GM19395 (cell line): ENCODE measurements at regions not wholly inside any gene's neighbourhood (a gene's known extent, or its start where the extent isn't known, plus 50 kb on each side); places are given as distances from the start of the nearest gene placed in this dataset.

Experiments used
- ATAC-seq: cut with Tn5 transposase; IDR thresholded peaks from one replicate; pipeline ENCODE4 v1.9.1; 2021; ENCODE audit warnings: mild to moderate bottlenecking, moderate library complexity; ENCODE audit not compliant: unreplicated experiment

GRCh38 chr5:174356536-174356935 is 311.0 kb downstream of the NSG2 start:
- ATAC-seq, result no peak

DNA sequence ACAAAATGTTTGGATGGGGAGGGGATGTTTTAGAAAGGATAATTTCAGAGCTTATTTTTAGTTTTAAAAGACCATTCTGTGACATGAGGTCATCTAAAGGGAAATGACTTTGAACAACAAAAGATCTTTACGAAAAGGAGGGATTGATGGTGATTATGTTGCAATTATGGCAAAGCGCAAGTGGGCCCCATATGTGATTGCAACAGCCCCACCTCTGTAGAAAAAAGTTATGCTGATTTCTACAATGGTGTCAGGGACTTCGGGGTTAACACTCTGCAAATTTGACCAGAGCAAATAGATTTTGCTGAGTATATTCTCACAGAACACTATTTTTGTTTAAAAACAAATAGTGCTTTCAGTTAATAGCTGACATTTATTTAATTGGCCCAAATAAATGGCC is 312.8 kb downstream of the NSG2 start:
- ATAC-seq, result no peak

DNA sequence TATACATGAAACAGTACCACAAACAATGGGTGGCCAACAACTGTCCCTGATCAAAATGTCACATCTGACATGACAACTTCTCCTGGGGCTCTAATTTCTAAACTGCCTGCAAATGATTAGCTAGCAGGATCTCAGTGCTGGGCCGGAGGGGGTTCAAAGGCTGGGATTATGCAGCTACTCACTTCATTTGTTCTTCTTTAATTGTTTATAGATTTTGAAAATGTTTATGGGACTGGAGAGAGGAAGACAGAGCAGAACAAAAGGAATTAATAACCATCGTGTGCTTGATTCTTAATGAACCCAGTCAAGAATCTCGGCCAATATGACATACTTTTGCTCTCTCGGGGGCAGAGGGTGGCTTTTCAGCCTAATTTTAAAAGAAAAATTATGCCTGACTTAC is 313.6 kb downstream of the NSG2 start:
- ATAC-seq, result no peak

GRCh38 chr5:174362514-174362913 is 317.0 kb downstream of the NSG2 start:
- no peak for ATAC-seq

GRCh38 chr5:174363934-174364333 is 318.4 kb downstream of the NSG2 start:
- ATAC-seq, result no peak

DNA sequence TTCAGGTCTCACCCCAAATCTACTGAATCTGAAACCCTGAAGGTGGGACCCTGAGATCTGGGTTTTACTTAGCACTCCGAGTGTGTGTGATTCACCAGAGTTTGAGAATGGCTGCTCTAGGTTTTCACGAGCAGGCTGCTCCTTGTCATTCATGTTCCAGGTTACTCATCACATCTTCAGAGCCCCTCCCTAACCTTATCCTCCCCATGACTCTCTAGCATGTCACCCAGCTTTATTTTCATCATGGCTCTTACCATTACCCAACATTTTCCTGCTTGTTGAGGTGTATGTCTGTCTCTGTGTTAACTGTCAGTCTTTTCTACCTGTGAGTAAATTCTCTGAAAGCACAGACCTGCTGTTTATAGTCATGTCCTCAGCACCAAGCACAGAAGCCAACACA is 319.2 kb downstream of the NSG2 start:
- ATAC-seq, result no peak

DNA sequence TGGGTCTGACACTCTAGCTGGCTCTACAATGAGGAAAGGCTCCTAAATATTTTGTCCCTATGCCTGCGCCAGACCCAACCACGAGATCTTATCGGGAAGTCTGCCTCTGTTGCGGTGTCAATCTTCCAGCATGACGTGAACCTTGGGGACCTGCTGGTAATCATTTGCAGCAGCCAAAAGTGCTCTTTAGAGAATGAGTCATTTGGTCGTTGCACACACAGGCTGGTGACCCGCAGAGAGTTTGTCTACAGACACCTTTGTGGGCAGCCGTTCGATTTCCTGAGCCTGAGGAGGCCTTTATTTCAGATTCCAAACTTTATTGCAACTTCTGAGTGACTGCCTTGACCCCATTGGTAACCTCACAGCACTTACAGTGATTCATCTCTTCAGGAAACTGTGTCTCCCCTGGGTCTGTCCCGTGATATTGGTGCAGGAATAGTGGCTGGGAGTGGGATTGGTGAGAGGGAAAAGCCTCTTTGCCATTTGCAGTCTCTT is 326.1 kb downstream of the NSG2 start:
- no peak for ATAC-seq

DNA sequence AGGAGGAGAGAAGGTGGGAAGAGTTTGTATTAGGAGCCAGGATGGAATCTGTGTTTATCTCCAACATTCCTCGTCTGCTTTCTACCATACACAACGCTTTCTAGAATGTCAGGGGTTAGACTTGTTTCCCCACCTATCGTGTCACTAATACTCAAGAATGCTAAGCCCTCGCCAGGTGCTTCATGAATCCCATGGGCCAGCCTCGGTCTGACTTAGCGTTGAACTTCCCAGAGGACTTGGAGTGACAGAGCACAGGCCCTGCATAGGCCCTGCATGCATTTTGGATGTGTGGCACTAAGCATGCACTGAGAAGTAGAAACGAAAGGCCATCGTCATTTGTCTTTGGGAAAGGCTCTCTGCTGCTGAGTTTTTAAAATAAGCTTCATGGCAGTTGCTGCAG is 328.7 kb downstream of the NSG2 start:
- ATAC-seq, result no peak

DNA sequence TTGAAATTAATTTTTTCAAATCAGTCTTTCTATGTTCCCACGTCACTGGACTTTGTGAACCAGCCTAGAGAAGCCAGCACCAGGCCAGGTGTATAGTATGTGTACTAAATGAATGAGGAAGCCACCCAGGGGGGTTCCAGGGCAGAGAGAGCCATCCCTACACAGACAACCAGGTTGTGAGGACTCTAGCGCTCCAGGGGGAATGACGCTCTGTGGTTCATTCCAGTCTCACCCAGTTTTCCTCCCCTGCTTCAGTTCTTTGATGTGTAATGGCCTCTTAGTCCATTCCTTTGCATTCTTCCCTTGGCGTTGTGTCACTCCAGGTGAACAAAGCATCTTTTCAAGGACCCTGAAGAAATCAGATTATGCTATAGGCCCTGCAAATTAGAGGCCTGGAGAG is 330.6 kb downstream of the NSG2 start:
- no peak for ATAC-seq

GRCh38 chr5:174376726-174377373 is 331.3 kb downstream of the NSG2 start:
- no peak for ATAC-seq

DNA sequence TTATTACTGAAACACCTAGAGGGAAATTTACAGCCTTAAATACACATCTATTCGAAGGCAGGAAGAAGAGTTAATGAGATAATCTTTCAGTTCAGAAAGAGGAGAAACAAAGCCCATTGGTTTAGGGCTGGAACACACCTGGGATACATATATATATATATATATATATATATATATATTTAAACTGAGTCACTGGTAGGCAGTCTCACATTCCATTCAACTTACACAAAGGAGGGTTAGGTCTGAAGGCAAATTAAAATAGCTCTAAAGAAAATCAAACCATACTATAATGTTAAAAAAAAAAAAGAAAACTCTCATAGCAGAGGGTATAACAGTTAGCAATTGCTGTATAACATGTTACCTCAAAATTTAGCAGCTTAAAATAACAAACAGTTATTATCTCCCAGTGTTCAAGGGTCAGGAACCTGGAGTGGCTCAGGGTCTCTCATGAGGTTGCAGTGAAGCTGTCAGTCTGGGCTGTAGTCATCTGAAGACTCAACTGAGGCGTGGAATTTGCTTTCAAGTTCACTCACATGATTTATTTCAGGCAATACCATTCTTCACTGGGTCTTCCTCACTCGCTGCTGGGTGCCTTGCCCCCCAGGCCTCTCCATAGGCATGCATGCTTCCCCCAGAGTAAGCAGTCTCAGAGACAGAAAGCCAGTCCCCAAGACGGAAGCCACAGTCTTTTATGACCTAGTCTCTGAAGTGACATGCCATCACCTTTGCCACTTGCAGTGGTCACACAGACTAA is 332.8 kb downstream of the NSG2 start:
- no peak for ATAC-seq

DNA sequence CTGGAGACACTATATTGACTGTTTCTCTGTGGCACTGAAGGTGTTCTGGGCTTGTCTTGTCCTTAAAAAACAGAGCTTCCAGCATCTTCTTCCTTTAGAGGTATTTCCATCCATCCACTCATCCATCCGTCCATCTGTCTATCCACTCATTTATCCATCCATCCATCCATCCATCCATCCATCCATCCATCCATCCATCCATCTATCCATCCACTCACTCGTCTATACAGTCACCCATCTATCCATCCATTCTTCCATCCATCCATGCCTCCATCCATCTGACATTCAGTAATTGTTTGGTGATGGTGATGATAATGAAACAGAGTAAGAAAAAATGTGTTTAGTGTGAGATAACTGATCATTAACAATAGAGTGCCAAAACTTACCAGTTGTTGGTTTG is 334.8 kb downstream of the NSG2 start:
- ATAC-seq, result no peak

- ATAC-seq, result no peak
These were observed 335.7 kb downstream of the NSG2 start for GRCh38 chr5:174381241-174381640.

- ATAC-seq, result no peak
These were observed 338.0 kb downstream of the NSG2 start for GRCh38 chr5:174383210-174384167.

DNA sequence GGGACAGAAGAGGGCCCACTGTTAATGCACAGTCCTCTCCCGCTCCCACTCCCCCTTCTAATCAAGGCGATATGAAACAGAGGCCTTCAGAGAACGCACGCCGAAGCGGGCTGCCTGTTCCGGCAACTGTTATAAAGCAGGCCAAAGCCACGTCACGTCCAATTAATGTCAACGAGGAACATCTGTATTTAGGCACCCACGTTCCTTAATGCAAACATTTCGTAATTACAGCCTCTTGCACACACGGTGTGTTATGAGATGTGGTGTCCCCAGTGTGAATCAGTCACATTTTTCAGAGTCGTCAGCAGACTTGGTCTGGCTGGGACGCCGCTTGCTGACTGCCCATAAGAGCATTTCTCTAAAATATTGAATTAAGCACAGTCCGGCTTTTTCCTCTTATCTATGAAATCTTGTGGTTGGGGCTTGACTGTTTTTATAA is 339.0 kb downstream of the NSG2 start:
- ATAC-seq, result no peak

DNA sequence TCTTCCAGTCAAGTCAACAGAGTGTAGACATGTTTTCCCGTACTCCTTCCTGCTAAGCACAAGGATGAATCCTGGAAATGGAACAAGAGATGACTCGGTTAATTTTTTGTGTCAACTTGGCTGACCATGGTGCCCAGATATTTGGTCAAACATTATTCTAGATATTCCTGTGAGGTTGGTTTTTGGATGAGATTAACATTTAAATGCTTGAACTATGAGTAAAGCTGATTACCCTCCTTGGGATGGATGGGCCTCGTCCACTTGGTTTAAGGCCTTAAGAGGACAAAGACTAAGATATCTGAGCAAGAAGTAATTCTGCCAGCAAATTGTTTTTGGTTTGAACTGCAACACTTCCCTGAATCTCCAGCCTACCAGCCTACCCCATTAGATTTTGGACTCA is 338.1 kb upstream of the MSX2 start:
- ATAC-seq, result no peak

DNA sequence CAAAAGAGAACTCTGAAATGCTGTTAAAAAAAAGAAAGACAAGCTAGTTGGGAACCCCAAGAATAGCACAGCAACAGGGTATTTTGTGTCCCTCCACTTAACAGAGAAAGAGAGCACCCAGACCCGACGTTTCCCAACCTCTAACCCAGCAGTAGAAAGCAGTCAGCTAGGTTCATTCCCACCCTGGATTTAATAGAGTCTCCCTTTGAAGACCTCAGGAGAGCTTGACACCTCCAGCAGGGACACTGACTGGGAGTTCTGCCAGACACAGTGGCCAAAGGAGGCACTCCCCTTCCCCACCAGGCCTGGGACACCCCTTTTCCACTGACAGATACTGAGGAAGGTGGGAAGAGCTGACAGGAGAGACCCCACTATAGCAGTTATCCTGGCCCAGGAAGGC is 337.5 kb upstream of the MSX2 start:
- no peak for ATAC-seq

GRCh38 chr5:174387448-174387847 is 336.9 kb upstream of the MSX2 start:
- no peak for ATAC-seq

DNA sequence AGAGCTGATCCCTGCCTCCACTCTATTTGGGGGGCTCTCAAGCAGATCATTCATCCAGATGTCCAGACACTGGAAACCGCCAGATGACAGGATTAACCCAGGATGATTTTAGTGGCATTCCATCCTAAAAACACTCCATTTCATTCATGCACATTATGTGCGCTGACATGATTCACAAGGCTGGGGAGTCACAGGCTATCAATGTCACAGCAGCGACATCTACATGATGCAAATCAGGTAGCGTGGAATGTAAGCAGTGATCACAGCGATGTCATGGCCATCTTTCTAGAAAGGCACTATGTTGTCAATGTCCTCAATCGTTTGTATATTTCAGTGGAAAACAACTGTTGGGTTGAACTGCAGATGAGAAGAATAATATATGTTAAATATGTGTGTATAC is 331.5 kb upstream of the MSX2 start:
- no peak for ATAC-seq

GRCh38 chr5:174396541-174396940 is 327.8 kb upstream of the MSX2 start:
- ATAC-seq, result no peak

DNA sequence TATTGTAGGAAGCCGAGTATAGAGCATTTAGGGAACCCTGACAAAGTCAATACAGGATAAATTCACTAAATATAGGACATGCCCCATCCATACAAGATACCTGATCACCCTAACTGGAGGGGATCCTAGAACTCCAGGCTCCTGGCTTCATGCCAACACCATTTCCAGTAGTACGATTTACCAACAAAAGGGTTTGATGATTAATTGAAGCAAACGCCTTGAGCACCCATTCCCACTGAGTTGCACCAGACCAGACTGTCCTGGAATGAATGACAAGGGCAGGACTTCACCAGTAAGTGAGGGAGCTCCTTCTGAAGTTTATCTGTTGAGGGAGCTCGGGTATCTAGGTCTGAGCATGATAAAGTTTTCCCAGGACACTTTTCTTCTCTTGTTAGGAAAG is 327.2 kb upstream of the MSX2 start:
- no peak for ATAC-seq
